IPS-15b (cell line): ENCODE measurements at regions not wholly inside any gene's neighbourhood (a gene's known extent, or its start where the extent isn't known, plus 50 kb on each side); places are given as distances from the start of the nearest gene placed in this dataset.

Experiments used
- H3K27me3 ChIP-seq: one replicate; pipeline ENCODE4 v1.6.1; 2013; ENCODE audit warnings: low read length; ENCODE audit not compliant: control insufficient read depth, insufficient read depth
- H3K36me3 ChIP-seq: one replicate; pipeline ENCODE4 v1.6.1; 2013; ENCODE audit warnings: low read length; ENCODE audit not compliant: control insufficient read depth, insufficient read depth
- H3K4me1 ChIP-seq: one replicate; pipeline ENCODE4 v1.6.1; 2013; ENCODE audit warnings: mild to moderate bottlenecking, low read length; ENCODE audit not compliant: control insufficient read depth, insufficient read depth
- H3K4me3 ChIP-seq: one replicate; pipeline ENCODE4 v1.5.1; 2013; ENCODE audit warnings: low read depth, low read length
- H3K9ac ChIP-seq: one replicate; pipeline ENCODE4 v1.6.1; 2013; ENCODE audit warnings: low read depth, mild to moderate bottlenecking, low read length
- H3K9me3 ChIP-seq: one replicate; pipeline ENCODE4 v1.6.1; 2013; ENCODE audit warnings: mild to moderate bottlenecking, low read length; ENCODE audit not compliant: control insufficient read depth, insufficient read depth

DNA sequence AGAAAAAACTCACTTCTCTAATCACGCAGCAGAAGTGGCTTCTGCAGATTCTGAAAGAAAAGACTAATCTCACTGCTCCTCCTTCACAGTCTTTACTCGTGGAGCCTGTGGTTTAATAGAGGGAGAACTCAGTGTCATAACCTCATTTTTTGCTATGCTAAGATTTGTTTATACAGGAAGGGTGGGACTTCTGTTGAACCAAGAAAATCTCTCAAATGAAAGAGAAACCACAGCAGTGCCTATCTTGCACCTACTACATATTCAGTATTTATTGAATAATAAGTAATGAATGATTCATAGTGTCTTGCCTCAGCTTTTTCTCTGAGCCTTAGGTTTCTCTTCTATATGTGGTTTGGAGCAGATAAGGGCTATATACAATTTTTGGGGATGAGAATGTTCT is 136.1 kb upstream of the DMAC1 start:
- Histone ChIP-seq H3K4me3 (no peak overlapping the region), H3K9me3 (peaks cover 4% of the 10 kb centered on the region), H3K36me3 (no peaks in the 10 kb centered on the region), H3K9ac (no peak overlapping the region), H3K4me1 (no peaks in the 10 kb centered on the region), H3K27me3 (no peaks in the 10 kb centered on the region)

DNA sequence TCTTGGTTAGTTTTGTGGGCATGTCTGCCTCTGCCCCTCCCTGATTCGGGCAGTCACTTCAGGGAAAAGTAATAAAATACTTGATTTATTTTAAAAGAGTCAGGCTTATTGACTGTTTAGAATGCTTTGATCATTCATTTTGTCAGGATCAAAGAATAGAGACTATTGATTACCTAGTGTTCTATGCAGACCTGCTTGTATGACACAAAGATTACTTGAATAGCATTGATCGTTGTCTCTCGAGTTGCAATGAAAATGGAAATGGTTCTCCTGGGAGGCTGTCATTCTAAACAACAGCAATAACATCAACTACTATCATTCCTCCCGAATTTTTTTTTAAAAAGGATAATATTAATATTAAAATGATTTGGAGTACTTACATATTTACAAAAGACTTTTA is 133.2 kb upstream of the DMAC1 start:
- Histone ChIP-seq H3K9ac (no peak overlapping the region), H3K4me1 (no peaks in the 10 kb centered on the region), H3K36me3 (no peaks in the 10 kb centered on the region), H3K9me3 (no peaks in the 10 kb centered on the region), H3K27me3 (no peaks in the 10 kb centered on the region), H3K4me3 (no peak overlapping the region)

DNA sequence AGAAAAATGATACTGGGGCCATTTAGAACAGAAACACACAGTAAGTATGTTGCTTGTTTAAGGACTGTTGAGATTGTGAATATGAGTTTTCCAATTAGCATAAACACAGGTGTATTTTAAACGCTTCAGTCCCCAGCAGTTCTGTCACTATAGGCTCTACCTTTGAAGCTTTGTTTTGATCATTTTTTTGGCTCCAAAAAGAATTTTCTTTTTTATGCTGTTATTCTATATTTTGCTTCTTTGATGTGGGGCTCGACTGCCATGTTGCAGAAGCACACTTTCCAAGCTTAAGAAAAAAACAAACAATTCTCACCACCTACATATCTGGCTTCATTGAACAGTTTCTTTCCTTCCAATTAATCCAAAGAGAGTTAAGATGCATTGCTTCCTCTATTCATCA is 131.0 kb upstream of the DMAC1 start:
- H3K4me1 ChIP-seq: no peaks in the 10 kb centered on the region
- no peaks in the 10 kb centered on the region for H3K27me3 ChIP-seq
- H3K9me3 ChIP-seq: no peaks in the 10 kb centered on the region
- no peaks in the 10 kb centered on the region for H3K36me3 ChIP-seq
- H3K4me3 ChIP-seq: no peak overlapping the region
- H3K9ac ChIP-seq: no peak overlapping the region

DNA sequence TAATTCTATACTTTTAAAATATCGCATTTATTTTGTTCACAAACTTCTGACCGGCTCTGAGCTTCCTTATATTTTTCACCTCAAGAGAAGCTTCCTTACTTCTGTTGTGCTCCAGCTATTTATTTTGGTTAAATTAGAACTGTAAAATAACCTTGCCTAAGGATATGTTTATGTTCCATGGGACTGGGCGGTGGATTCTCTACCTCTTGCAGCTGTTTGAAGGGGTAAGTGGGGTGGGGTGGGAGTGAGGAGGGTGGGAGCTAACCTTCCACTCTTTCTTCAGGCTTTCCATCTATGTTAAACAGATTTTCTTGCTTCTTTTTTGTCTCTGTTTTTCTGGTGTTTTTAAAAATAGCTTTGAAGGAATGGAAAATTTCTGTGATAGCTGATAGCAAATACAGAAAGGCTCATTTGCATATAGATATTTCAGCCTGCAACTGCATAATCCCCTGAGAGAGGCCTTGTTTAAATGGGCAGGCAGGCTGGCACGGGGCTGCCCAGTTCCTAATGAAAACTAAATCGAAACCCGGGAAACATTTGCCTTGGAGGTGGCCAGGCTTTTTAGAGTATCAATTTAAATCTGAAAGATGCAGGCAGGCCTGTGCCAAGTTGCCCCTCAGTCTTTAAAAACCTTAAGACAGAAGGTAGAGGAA is 122.1 kb upstream of the DMAC1 start:
- H3K4me1 ChIP-seq: no peaks in the 10 kb centered on the region
- no peak overlapping the region for H3K9ac ChIP-seq

DNA sequence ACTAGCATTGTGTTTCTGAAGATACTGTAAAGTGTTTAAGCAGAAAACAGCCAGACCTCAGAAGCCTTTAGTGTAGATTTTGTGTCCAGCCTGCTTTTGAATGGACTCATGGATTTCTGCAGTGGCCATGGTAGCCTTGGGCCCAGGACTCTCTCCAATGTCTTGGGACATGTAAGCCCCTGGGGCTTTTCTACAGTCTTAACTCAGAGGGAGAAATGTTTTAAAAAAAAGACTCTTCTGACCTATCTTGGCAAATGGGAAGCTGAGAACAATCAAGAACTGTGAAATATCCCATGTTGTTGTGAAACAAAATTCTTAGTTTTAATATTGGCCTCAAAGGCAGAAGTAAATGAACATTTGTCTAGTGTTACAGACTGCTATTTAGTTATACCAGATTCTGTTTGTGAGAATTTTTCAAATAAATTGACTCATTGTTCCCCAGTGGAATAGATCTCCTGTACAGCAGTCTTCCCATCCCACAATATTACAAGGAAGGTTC is 112.5 kb upstream of the DMAC1 start:
- no peak overlapping the region for H3K4me3 ChIP-seq
- no peaks in the 10 kb centered on the region for H3K4me1 ChIP-seq
- no peak overlapping the region for H3K9ac ChIP-seq
- no peaks in the 10 kb centered on the region for H3K27me3 ChIP-seq
- no peaks in the 10 kb centered on the region for H3K9me3 ChIP-seq
- H3K36me3 ChIP-seq: no peaks in the 10 kb centered on the region

More for the DNA sequence above, 122.1 kb upstream of the DMAC1 start:
- no peaks in the 10 kb centered on the region for H3K27me3 ChIP-seq
- no peaks in the 10 kb centered on the region for H3K9me3 ChIP-seq
- no peak overlapping the region for H3K4me3 ChIP-seq
- H3K36me3 ChIP-seq: no peaks in the 10 kb centered on the region

DNA sequence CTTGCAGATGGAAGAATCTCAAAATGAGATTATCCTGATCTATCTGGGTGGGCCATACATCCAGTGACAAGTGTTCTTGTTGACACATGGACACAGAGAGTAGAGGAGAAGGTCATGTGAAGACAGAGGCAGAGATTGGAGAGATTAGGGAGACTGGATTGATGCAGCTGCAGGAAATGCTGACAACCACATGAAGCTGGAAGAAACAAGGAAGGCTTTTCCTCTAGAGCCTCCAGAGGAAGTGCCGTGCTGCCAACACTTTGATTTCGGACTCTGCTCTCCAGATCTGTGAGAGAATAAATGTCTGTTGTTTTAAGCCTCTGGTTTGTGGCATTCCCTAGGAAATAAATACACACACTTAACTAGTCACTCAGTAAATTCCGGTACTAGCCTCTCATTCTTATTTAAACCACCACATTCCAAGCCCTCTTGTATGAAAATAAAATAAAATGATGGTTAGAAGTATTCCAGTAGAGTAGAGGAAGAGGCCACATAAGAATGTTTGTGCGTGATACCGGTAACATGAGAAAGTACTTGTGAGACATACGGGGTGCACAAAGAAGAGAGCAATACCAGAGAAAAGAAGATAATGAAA is 110.9 kb upstream of the DMAC1 start:
- Histone ChIP-seq H3K9ac (no peak overlapping the region), H3K9me3 (no peaks in the 10 kb centered on the region), H3K4me3 (no peak overlapping the region), H3K36me3 (no peaks in the 10 kb centered on the region), H3K27me3 (no peaks in the 10 kb centered on the region), H3K4me1 (no peaks in the 10 kb centered on the region)

DNA sequence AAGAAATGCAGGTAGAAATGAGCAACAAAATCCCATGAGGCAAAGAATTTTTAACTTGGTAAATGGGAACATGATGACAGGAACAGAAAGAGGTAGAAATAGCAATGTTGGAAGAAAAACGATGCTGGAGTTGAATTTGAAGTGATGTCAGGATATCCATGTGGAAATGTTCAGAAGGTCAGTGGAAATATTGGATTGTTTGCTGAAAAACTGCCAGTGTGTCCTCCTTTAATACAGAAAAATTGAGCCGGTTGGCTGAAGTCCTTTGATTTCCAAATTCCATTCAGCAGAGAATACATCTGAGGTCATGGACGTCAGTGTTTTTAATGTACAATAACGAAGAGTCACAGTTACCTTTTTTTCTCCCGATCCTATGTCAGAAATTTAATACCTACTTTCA is 110.0 kb upstream of the DMAC1 start:
- Histone ChIP-seq H3K36me3 (no peaks in the 10 kb centered on the region), H3K9me3 (no peaks in the 10 kb centered on the region), H3K4me3 (no peak overlapping the region), H3K4me1 (no peaks in the 10 kb centered on the region), H3K27me3 (no peaks in the 10 kb centered on the region), H3K9ac (no peak overlapping the region)

DNA sequence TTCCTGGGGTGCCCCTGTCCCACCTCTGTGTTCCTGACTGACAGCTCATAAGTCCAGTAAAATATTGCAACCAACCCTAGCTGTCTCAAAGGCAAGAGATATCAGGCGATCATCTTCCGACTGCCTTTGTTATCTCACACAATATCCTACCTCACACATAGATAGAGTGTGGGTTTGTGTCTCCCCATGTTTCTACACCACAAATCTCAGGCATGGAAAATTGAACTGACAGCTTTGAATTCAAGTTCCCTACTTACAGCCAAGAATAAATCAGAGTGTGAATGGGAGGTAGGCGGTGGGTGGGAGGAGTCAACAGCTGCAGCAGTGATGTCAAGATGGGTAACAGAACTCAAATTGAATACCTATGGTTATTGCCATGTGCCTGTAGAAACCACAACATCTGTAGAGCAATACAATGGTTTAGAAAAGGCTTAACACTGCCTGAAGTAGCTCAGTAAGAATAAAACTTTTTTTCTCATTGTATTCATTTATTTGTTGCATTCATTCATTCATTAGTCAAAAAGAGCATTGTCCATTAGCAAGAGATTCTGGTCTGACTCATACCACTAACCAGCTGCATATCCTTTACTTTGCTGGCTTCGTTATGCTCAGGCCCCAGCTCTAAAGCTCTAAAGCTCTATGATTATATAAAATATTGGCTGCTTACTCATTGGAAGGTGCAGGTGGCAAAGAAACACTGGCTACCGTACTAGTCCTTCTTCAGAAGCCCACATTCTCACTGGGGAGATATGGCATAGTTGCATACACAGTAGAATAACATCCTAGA is 108.2 kb upstream of the DMAC1 start:
- Histone ChIP-seq H3K9me3 (no peaks in the 10 kb centered on the region), H3K4me3 (no peak overlapping the region), H3K36me3 (no peaks in the 10 kb centered on the region), H3K4me1 (no peaks in the 10 kb centered on the region), H3K27me3 (no peaks in the 10 kb centered on the region), H3K9ac (no peak overlapping the region)

DNA sequence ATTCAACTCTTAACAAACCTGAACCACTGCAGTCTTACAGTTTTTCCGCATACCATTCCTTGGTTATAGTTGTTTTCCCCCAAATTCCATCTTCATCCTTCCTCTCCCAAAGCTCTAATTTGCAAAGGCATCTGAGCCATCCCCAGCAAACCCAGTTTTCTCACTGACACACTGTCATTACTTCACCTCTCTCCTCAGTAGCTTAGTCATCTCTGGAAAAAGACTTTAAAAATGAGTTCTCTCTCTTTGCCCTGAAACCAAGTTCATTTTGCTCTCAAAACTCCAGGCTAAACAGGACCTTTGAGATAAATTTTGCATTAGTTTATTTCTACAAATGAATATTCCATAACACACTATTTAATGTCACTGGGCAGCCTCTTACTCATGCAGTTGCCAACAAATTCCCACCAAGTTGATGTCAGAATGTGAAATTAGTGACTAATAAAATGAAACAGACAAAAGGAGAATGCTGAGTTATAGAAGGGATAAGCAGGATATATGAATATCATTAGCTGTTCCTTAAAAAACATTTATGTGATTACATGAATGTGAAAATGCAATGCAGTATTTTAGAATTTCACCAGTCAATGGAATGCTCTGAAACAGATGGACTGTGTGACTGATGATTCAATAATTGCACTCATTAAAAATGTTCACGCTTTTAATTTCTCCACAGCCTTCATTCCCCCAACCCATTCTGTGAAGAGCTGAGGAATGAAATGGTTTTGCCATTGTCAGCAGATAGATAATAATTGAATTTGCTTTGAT is 107.4 kb upstream of the DMAC1 start:
- no peaks in the 10 kb centered on the region for H3K36me3 ChIP-seq
- no peaks in the 10 kb centered on the region for H3K27me3 ChIP-seq
- no peak overlapping the region for H3K9ac ChIP-seq
- no peaks in the 10 kb centered on the region for H3K9me3 ChIP-seq
- H3K4me3 ChIP-seq: no peak overlapping the region
- no peaks in the 10 kb centered on the region for H3K4me1 ChIP-seq

DNA sequence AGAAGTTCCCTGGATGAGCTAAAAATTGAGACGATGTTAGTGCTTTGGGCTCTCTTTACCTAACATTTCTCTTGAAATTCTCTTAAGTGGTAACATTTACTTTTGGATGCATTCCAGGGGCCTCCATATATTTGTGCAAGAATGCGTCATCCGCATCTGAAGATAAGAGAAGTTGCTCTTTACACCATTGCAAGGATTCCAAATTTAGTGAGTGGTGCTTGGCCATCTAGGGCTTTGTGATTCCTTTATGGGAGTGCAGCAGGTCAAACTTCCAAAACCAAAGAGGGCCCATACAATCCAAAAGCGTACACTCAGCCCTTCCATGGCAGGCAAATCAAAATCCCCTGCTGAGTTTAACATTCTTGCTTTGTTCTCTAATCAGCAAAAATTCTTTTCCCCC is 102.0 kb upstream of the DMAC1 start:
- Histone ChIP-seq H3K9ac (no peak overlapping the region), H3K4me1 (no peaks in the 10 kb centered on the region), H3K9me3 (no peaks in the 10 kb centered on the region), H3K4me3 (no peak overlapping the region), H3K27me3 (no peaks in the 10 kb centered on the region), H3K36me3 (no peaks in the 10 kb centered on the region)

DNA sequence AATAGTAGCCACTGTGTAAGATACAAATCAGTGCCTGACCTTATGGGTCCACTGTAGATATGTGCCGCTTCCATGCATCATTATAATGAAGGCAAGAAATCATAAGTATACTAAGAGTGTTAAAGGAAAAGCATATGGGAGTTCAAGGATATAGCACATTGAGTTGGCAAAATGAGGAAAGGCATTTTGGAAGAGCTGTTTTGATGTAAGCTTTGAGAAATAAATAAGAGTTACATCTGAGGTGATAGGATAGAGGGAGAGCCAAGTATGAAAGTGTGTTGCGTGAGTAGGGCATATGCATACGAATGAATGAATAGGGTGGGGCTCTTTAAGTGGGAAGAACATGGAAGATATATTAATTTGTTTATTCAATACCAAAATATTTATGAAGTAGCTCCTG is 101.0 kb upstream of the DMAC1 start:
- Histone ChIP-seq H3K27me3 (no peaks in the 10 kb centered on the region), H3K9ac (no peak overlapping the region), H3K36me3 (no peaks in the 10 kb centered on the region), H3K9me3 (no peaks in the 10 kb centered on the region), H3K4me3 (no peak overlapping the region), H3K4me1 (no peaks in the 10 kb centered on the region)
